ENCODE measurements at regions not wholly inside any gene's neighbourhood (a gene's known extent, or its start where the extent isn't known, plus 50 kb on each side); places are given as distances from the start of the nearest gene placed in this dataset.

DNA sequence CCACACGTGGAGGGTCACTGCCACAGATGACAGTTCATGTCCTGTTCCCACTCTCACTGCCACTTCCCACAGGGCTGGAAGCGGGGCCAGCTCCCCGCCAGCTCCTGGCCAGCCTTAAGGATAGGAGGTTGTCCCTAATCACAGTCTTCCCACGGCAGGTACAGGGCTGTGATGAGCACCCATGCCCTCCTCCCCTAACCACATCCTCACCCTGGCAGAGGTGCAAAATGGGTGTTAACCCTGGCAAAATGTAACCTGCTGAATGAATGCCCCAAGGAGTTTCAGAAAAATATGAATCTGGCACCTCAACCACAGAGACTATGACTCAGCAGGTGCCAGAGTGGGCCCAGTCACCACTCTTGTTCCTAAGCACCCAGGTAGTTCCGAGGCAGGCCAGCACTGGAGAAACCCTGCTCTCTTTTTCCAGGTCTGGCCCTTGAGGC lies 185.1 kb upstream of the TPM1 start:
- Histone ChIP-seq H3K4me1 (ENCODE audit: low read length) (no peaks in the 10 kb centered on the region), H3K4me3 (ENCODE audit: low read length) (no peak overlapping the region), H4K20me1 (ENCODE audit: insufficient read depth, low read length) (no peaks in the 10 kb centered on the region), H3K27ac (ENCODE audit: low read length) (no peak overlapping the region), H3K9ac (ENCODE audit: low read length) (no peak overlapping the region), H3K4me2 (ENCODE audit: low read length) (no peak overlapping the region), H3K36me3 (replicated peaks; ENCODE audit: low read depth, low read length) (no peaks in the 10 kb centered on the region), H3K79me2 (ENCODE audit: low read length) (no peaks in the 10 kb centered on the region), H3K27me3 (ENCODE audit: low read depth, low read length) (0 out of 2 replicates have a peak, but pooled peaks cover 3% of the 10 kb centered on the region), H2AFZ (ENCODE audit: low read depth, low read length) (no peak overlapping the region), H3K9me3 (ENCODE audit: insufficient read depth, low read length) (no peaks in the 10 kb centered on the region)
- TF ChIP-seq, protein P1, sequence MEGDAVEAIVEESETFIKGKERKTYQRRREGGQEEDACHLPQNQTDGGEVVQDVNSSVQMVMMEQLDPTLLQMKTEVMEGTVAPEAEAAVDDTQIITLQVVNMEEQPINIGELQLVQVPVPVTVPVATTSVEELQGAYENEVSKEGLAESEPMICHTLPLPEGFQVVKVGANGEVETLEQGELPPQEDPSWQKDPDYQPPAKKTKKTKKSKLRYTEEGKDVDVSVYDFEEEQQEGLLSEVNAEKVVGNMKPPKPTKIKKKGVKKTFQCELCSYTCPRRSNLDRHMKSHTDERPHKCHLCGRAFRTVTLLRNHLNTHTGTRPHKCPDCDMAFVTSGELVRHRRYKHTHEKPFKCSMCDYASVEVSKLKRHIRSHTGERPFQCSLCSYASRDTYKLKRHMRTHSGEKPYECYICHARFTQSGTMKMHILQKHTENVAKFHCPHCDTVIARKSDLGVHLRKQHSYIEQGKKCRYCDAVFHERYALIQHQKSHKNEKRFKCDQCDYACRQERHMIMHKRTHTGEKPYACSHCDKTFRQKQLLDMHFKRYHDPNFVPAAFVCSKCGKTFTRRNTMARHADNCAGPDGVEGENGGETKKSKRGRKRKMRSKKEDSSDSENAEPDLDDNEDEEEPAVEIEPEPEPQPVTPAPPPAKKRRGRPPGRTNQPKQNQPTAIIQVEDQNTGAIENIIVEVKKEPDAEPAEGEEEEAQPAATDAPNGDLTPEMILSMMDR (IDR thresholded peaks at IDR 0.05; ENCODE audit: low read depth, low read length): no peak

DNA sequence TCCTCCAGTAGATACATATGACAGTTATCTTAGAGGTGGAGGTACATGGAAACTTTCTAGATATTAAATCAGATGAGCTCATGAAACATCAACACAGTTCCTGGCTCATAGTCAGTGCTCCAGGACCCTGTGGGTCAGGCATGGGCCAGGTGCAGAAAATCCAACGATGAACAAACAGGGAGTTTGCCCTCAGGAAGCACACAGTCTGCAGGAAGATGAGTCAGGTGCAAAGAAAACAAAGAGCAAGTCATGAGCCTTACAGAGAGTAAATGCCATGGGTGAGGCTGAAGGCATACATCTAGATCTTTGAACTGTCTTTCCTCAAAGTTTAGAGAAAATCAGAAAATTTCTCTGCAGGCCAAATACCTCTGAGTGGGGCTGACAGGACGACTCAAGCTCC lies 184.2 kb upstream of the TPM1 start:
- H3K27ac ChIP-seq (ENCODE audit: low read length): no peak overlapping the region
- no peak overlapping the region for H3K9ac ChIP-seq (ENCODE audit: low read length)
- no peaks in the 10 kb centered on the region for H4K20me1 ChIP-seq (ENCODE audit: insufficient read depth, low read length)
- no peak overlapping the region for H3K4me3 ChIP-seq (ENCODE audit: low read length)
- TF ChIP-seq EZH2phosphoT487 (IDR thresholded peaks at IDR 0.05; ENCODE audit: low read depth): no peak
- TF ChIP-seq, protein P1 (IDR thresholded peaks at IDR 0.05; ENCODE audit: low read depth, low read length): no peak
- no peak overlapping the region for H3K4me2 ChIP-seq (ENCODE audit: low read length)
- H2AFZ ChIP-seq (ENCODE audit: low read depth, low read length): no peak overlapping the region
- no peaks in the 10 kb centered on the region for H3K79me2 ChIP-seq (ENCODE audit: low read length)
- H3K9me3 ChIP-seq (ENCODE audit: insufficient read depth, low read length): no peaks in the 10 kb centered on the region
- H3K36me3 ChIP-seq (replicated peaks; ENCODE audit: low read depth, low read length): no peaks in the 10 kb centered on the region
- H3K4me1 ChIP-seq (ENCODE audit: low read length): no peaks in the 10 kb centered on the region
- 0 out of 2 replicates have a peak, but pooled peaks cover 3% of the 10 kb centered on the region for H3K27me3 ChIP-seq (ENCODE audit: low read depth, low read length)

- no peak for TF ChIP-seq EZH2phosphoT487 (IDR thresholded peaks at IDR 0.05; ENCODE audit: low read depth)
- TF ChIP-seq, protein P1 (IDR thresholded peaks at IDR 0.05; ENCODE audit: low read depth, low read length): no peak
- H3K9ac ChIP-seq (ENCODE audit: low read length): no peak overlapping the region
- H3K27me3 ChIP-seq (ENCODE audit: low read depth, low read length): peaks cover 10% of the 10 kb centered on the region; the same call in 1 of the 2 replicates
- no peaks in the 10 kb centered on the region for H3K79me2 ChIP-seq (ENCODE audit: low read length)
- H3K9me3 ChIP-seq (ENCODE audit: insufficient read depth, low read length): no peaks in the 10 kb centered on the region
- no peaks in the 10 kb centered on the region for H3K4me1 ChIP-seq (ENCODE audit: low read length)
- no peak overlapping the region for H3K4me2 ChIP-seq (ENCODE audit: low read length)
- no peaks in the 10 kb centered on the region for H4K20me1 ChIP-seq (ENCODE audit: insufficient read depth, low read length)
- no peak overlapping the region for H3K27ac ChIP-seq (ENCODE audit: low read length)
- no peak overlapping the region for H3K4me3 ChIP-seq (ENCODE audit: low read length)
- H3K36me3 ChIP-seq (replicated peaks; ENCODE audit: low read depth, low read length): no peaks in the 10 kb centered on the region
- no peak overlapping the region for H2AFZ ChIP-seq (ENCODE audit: low read depth, low read length)
These were observed 179.8 kb upstream of the TPM1 start for GRCh38 chr15:62862717-62863116.

- Histone ChIP-seq H3K79me2 (ENCODE audit: low read length) (no peaks in the 10 kb centered on the region), H3K27me3 (ENCODE audit: low read depth, low read length) (peaks cover 13% of the 10 kb centered on the region; the same call in 1 of the 2 replicates), H3K4me3 (ENCODE audit: low read length) (no peak overlapping the region), H3K9ac (ENCODE audit: low read length) (no peak overlapping the region), H3K4me1 (ENCODE audit: low read length) (no peaks in the 10 kb centered on the region), H3K9me3 (ENCODE audit: insufficient read depth, low read length) (no peaks in the 10 kb centered on the region), H3K36me3 (replicated peaks; ENCODE audit: low read depth, low read length) (no peaks in the 10 kb centered on the region), H2AFZ (ENCODE audit: low read depth, low read length) (no peak overlapping the region), H4K20me1 (ENCODE audit: insufficient read depth, low read length) (no peaks in the 10 kb centered on the region), H3K4me2 (ENCODE audit: low read length) (no peak overlapping the region), H3K27ac (ENCODE audit: low read length) (no peak overlapping the region)
- TF ChIP-seq, protein P1 (IDR thresholded peaks at IDR 0.05; ENCODE audit: low read depth, low read length): no peak
- no peak for TF ChIP-seq EZH2phosphoT487 (IDR thresholded peaks at IDR 0.05; ENCODE audit: low read depth)
These were observed 176.2 kb upstream of the TPM1 start for GRCh38 chr15:62866366-62866765.

Data from OCI-LY3 (cell line).